Panc1 (cell line): ENCODE measurements at regions not wholly inside any gene's neighbourhood (a gene's known extent, or its start where the extent isn't known, plus 50 kb on each side); places are given as distances from the start of the nearest gene placed in this dataset.

ENCODE experiments used
- POLR2AphosphoS5 ChIP-seq: IDR thresholded peaks from 2 replicates; pipeline ENCODE4 v1.6.1; 2012; ENCODE audit warnings: mild to moderate bottlenecking, low read depth, low read length, moderate library complexity
- SIN3A ChIP-seq: IDR thresholded peaks from 2 replicates; pipeline ENCODE4 v1.6.1; 2012; ENCODE audit warnings: low read depth, mild to moderate bottlenecking, low read length, moderate library complexity, borderline replicate concordance; ENCODE audit not compliant: insufficient read depth
- TCF7L2 ChIP-seq: IDR thresholded peaks from 2 replicates; pipeline ENCODE4 v1.6.1; 2011; ENCODE audit warnings: mild to moderate bottlenecking, low read depth, low read length, inconsistent platforms
- TF ChIP-seq, protein P1 (sequence below): fragments of 450-650 bp; IDR thresholded peaks from 2 replicates; pipeline ENCODE4 v1.5.1; 2017; ENCODE audit warnings: mild to moderate bottlenecking
- TF ChIP-seq, protein P2 (sequence below), 2 experiments: IDR thresholded peaks; 2 replicates each; pipeline ENCODE4 v1.6.1; 2011 to 2012; ENCODE audit warnings: low read depth in 2 of 2, control low read depth in 1 of 2, low read length in 1 of 2, mild to moderate bottlenecking in 1 of 2, moderate library complexity in 1 of 2; ENCODE audit not compliant: insufficient read depth in 1 of 2

GRCh38 chr18:75544051-75544481 is 116.6 kb upstream of the SMIM21 start:
- TF ChIP-seq, protein P1, sequence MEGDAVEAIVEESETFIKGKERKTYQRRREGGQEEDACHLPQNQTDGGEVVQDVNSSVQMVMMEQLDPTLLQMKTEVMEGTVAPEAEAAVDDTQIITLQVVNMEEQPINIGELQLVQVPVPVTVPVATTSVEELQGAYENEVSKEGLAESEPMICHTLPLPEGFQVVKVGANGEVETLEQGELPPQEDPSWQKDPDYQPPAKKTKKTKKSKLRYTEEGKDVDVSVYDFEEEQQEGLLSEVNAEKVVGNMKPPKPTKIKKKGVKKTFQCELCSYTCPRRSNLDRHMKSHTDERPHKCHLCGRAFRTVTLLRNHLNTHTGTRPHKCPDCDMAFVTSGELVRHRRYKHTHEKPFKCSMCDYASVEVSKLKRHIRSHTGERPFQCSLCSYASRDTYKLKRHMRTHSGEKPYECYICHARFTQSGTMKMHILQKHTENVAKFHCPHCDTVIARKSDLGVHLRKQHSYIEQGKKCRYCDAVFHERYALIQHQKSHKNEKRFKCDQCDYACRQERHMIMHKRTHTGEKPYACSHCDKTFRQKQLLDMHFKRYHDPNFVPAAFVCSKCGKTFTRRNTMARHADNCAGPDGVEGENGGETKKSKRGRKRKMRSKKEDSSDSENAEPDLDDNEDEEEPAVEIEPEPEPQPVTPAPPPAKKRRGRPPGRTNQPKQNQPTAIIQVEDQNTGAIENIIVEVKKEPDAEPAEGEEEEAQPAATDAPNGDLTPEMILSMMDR = no peak
- no peak for TF ChIP-seq SIN3A
- TF ChIP-seq POLR2AphosphoS5 = no peak
- no peak for TF ChIP-seq TCF7L2
- TF ChIP-seq, protein P2, sequence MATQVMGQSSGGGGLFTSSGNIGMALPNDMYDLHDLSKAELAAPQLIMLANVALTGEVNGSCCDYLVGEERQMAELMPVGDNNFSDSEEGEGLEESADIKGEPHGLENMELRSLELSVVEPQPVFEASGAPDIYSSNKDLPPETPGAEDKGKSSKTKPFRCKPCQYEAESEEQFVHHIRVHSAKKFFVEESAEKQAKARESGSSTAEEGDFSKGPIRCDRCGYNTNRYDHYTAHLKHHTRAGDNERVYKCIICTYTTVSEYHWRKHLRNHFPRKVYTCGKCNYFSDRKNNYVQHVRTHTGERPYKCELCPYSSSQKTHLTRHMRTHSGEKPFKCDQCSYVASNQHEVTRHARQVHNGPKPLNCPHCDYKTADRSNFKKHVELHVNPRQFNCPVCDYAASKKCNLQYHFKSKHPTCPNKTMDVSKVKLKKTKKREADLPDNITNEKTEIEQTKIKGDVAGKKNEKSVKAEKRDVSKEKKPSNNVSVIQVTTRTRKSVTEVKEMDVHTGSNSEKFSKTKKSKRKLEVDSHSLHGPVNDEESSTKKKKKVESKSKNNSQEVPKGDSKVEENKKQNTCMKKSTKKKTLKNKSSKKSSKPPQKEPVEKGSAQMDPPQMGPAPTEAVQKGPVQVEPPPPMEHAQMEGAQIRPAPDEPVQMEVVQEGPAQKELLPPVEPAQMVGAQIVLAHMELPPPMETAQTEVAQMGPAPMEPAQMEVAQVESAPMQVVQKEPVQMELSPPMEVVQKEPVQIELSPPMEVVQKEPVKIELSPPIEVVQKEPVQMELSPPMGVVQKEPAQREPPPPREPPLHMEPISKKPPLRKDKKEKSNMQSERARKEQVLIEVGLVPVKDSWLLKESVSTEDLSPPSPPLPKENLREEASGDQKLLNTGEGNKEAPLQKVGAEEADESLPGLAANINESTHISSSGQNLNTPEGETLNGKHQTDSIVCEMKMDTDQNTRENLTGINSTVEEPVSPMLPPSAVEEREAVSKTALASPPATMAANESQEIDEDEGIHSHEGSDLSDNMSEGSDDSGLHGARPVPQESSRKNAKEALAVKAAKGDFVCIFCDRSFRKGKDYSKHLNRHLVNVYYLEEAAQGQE (IDR thresholded peaks at IDR 0.05; ENCODE audit: insufficient read depth in 1 of 2, low read depth in 2 of 2, low read length in 1 of 2) = no peak
